Stimulated activated CD4-positive, alpha-beta T cell treated with anti-CD3 and anti-CD28 coated beads, Interleukin-15, amount 100 ng/mL, for 48 hours (primary cell): ENCODE measurements at regions not wholly inside any gene's neighbourhood (a gene's known extent, or its start where the extent isn't known, plus 50 kb on each side); places are given as distances from the start of the nearest gene placed in this dataset.

Experiments
- DNase-seq, 2 donors: peaks; one replicate each; pipeline ENCODE4 v3.0.0-alpha.2; 2020; ENCODE audit warnings: low read depth in 2 of 2

DNA sequence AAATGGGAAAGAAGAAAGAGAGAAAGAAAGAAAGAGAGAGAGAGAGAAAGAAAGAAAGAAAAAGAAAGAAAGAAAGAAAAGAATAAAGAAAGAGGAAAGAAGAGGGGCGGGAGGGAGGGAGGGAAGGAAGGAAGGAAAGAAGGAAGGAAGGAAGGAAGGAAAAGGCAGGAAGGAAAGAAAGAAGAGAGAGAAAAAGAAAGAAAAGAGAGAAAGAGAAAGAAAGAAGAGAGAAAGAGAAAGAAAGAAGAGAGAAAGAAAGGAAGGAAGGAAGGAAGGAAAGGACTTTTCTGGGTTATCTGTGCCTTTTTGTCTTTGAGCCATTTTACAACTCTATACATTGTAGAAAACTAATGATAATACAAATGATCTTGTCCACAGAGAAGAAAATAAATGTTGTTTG lies 136.6 kb upstream of the SMAD3 start:
- no peak for DNase-seq

DNA sequence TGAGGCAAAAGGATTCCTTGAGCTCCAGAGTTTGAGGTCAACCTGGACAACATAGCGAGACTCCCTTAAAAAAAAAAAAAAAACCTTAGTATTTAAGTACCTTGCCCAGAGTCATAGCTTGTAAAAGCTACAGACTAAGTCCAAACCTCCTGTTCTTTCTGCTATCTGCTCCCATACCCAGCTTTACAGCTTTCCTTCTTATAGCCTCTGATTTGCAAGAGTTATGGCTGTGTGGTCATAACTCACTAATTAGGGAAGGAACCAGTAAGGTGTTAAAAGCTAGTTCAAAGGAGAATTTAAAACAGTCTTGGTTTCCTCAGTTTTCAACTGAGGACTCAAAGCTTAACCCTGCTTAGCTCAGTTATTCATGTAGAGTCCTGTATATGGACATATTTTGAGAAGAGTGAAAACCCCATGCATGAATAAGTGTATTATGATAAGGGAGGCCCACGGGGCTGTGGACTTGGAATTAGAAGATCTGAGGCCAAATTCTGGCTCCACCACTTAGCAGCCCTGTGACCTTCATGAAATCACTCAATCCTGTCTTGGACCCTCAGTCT lies 135.5 kb upstream of the SMAD3 start:
- DNase-seq: no peak

- DNase-seq: no peak
Observed at GRCh38 chr15:66931768-66932633, 133.4 kb upstream of the SMAD3 start.

DNA sequence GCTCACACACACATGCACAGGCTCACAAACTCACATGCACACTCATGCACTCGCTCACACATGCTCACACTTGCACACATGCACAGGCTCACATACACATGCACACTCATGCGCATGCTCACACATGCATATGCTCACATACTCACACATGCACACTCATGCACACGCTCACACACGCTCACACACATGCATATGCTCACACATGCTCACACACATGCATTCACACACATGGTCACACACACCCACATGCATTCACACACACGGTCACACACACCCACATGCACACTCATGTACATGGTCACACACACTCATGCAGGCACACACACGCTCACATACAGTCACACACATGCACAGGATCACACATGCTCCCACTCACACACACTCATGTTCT lies 132.8 kb upstream of the SMAD3 start:
- DNase-seq: no peak

DNA sequence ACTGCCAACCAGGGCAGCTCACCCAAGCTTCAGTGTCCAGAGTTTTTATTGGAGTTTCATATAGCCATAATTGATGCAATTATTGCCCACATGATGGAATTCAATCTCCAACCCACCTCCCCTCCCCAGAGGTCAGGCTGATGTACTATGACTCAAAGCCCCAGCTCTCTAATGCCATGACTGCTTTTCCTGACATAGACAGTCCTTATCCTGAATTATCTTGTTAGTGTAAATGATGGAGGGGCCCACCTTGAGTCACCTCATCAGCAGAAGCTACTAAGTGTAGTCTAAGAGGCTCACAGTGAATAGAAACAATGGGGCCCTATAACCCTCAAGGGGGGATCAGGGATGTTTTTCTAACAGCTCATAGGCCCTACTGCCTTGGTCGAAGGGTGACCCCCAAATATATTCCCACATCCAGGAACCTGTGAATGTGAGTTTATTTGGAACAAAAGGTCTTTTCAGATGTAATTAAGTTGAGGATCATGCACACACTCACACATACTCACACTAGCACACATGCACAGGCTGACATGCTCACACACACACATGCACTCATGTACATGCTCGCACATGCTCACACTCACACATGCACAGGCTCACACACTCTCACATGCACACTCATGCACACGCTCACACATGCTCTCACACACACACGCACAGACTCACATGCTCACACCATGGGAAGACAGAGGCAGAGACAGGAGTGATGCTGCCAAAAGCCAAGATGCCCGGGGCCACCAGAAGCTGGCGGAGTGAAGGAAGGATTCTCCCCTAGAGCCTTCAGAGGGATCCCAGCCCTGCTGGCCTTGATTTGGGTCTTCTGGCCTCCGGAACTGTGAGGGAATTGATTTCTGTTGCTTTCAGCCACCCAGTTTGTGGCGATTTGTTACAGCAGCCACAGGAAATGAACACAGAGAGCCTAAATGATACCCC lies 131.2 kb upstream of the SMAD3 start:
- no peak for DNase-seq

DNA sequence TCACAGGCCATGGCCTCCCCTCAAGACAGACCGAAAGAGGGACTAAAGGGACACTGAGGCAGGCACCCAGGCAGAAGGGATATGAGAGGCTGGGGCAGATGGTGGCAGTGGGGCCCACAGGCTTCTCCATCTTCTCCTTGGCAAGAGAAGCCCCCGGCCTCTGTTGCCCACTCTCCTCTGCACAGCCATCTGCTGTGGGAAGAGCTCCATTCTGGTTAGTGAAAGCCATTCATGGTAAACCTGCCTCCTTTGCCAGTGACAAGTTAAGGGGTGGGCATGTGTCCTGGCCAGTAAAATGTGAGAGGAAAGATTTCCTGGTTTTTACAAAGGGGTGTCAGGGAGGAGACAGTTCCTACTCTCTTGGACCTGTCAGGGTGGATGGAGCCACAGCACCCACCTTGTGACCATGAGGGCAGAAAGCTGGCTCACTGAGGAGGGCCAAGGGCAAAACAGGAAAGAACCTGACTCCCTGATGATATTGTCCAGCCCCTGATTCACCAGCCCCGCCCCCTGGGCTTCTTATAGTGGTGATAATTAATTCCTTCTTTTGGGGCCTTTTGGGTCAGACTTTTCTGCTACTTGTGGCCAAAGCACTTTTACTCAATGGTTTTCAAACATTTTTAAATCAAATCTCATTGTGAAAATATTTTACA lies 130.4 kb upstream of the SMAD3 start:
- no peak for DNase-seq

GRCh38 chr15:66935688-66936087 lies 129.7 kb upstream of the SMAD3 start:
- no peak for DNase-seq

DNA sequence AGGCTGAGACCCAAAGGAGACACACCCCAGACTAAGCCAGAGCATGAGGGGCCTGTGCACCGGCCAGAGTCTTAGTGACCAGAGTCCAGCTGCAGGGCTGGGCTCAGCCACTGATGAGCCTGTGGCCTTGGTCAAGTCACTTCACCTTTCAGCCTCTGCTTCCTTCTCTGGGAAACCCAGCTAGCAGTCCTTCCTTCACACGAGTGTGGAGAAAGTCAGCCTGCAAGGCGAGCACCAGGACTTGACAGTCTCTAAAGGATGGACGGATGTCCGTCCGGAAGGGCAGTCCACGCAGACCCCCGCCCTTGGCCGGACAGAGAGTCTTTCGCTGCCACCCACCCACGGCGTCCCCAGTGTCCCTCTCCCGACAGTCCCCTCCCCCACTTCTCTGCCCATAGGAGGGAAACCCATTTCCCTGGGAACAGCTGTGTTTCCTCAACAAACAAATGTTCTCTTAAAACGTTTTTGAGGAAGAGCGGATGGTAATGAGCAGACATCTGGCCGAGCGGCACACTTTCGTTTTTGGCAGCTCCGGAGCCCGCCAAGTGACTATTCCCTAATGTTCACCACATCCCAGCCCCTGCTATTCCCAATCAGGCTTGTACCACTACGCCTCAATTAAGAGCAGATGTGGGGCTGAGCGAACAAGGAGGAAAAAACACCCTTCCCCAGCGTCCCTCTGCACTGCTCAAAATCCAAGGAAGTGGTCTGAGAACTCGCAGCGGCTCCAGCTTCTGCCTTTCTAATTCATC lies 129.1 kb upstream of the SMAD3 start:
- DNase-seq: no peak

DNA sequence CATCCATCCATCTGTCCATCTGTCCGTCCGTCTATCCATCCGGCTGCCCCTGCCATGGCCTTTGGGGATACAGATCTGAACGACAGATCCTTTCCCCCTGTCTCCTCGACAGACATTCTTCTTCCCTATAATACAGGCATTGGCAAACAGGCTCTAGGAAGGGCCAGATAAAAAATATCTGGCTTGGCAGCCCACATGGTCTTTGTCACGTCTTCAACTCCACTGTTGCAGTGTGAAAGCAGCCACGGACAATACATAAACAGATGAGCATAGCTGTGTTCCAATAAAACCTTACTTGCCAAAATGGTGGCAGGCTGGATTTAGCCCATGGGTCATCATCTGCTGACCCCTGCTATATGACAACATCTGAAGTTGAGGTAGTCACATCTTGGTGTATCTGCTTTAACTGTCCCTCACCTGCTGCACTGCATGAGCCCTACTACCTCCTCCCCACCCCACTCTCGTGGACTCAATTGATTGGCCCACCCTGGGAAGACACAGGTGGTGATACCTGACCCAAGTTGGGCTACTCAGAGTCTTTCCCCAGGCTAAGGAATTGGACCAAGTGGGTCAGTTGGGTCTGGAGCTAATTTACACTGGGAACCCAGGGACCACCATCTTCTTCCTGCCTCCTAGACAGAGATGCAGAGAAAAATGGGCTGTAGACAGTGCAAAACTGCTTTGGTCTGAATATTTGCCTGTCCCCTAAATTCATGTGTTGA lies 128.4 kb upstream of the SMAD3 start:
- DNase-seq: no peak

DNA sequence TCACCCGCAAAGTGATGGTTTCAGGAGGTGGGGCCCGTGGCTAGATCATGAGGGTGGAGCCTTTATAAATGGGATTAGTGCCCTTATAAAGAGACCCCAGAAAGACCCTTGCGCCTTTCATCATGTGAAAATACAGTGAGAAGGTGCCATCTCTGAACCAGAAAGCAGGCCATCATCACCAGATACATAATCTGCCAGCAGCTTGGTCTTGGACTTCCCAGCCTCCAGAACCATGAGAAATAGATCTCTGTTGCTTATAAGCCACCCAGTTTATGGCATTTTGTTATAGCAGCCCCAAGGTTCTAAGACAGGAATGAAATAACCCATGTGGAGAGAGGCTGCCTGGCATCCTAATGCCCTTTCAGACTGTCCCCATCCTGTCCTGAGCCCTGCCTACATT lies 127.8 kb upstream of the SMAD3 start:
- DNase-seq: no peak

DNA sequence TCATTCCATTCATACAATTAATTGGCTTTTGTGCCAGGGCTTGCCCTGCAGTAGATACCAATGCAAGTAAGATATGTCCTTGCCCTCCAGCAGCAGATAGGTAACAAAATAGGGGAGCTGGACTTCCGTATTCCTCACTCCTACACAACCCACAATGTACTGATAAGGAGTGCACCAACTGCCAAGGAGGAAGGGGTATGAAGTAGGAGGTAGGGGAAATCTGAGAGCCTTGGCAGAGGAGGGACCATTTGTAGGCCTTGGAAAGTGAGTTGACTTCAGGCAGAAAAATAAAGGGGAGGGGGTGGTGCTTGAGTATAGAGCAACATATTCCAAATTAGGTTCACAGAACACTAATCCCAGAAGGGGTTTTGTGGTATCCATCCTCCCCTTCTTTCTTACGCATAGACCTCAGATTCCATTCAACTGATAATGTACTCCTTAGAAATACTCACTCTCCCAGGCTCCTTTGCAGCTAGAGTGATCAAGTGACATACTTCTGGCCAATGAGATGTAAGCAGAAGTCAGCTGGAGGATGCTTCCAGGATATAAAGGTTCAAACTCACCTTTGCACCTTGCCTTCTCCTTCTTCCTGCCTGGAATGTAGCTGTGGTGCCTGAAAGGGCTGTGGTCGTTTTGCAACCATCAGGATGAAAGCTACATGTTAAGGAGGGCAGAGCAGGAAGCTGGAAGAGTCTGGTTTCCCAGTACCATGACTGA lies 127.1 kb upstream of the SMAD3 start:
- DNase-seq: no peak

- DNase-seq: no peak
Observed at GRCh38 chr15:66939016-66939415, 126.4 kb upstream of the SMAD3 start.

DNA sequence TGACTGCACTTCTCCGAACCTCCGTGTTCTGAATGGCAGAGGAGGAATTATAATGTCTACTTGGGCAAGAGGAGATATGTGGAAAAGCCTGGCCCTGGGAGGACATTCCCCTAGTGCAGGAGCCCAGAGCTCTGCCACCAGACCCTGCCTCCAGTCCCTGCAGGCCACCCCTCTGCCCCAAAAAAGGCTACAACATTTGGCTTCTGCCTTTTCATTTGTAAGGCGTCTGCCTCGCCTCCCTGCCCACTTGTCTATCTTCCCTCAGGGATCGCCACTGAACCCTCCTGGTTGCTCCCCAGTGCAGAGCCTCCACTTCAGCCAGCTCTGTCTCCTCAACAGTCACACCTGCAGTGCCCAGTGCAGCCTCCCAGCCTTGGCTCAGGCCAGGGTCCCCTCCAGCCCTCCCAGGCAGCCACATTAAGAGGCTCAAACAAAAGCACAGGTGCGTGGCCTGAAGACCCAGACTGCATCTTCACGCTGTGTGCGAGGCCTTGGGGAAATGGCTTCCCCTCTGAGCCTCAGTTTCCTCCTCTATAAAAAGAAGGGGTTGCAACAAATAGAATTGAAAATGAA lies 125.9 kb upstream of the SMAD3 start:
- no peak for DNase-seq

- no peak for DNase-seq
Observed at GRCh38 chr15:66940368-66940767, 125.0 kb upstream of the SMAD3 start.

DNA sequence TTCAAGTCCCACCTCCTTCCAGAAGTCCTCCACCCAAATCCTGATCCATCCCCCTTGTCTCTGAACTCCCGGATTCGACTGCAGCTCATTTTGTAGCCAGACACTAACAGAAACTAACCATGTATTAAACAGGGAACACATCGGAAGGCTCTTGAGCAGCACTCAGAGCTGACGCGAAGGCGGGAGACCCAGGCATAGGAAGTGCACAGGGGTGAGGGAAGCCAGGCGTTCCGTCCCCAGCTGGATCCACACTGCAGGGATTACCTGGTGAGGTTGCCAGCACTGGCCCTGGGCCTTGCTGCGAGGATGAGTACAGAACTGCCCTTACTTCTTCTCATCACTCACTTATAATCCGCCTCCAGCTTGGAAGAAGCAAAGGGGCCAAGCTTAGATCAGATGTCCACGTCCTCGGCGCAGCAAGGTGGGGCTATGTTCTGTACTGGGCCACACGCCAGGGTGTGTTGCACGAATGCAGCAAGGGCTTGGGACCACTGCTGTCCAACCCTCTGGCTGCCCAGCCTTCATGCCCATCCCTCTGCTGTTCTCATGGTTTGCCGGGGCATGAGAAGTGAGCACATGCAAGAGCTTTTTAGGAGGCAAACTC lies 124.2 kb upstream of the SMAD3 start:
- DNase-seq: no peak

DNA sequence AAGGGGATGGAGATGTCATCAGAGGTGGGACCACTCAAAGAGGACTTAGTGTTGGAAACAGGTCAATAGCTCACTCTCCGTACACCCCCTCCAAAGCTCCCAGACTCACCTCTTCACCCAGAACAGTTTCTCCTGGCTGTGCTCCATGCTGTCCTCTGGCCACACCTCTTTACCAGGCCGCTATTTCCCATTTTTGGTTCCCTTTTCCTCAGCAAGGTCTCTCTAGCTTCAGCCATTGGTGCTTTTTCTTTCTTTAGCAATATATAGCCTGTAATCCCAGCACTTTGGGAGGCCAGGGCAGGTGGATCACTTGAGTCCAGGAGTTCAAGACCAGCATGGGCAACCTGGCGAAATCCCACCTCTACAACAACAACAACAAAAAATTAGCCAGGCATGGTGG lies 123.6 kb upstream of the SMAD3 start:
- DNase-seq: no peak

- DNase-seq: no peak
Observed at GRCh38 chr15:66942649-66943390, 122.6 kb upstream of the SMAD3 start.

DNA sequence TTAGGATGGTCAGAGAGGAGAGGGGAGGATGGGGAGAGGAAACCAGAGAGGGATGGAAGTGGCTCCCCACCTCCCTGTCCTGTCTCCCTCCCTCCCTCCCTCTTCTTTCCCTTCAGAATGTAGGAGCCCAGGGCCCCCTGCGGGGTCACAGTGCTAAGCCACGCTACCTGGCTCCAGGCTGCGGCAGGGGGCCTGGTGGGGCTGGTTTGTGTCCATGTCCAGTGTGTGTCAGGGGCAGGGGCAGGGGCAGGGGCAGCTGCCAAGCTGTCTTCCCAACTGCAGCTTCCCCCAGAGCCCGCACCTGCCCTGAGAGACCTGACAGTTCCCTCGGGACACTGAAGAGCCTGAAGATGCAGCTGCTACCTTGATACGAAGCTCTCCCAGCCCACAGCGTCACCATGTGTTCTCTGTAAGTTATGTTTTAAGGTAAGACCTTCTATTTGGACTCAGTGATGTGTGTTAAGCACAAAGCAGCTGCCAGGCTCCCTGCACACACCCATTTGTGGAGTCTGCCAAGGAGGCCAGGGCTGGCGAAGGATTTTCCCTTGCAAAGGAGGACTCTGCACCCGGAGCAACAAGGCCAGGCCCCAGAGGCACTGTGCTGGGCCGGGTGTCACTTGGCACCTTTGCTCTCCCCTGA lies 121.8 kb upstream of the SMAD3 start:
- no peak for DNase-seq
